ENCODE measurements at regions not wholly inside any gene's neighbourhood (a gene's known extent, or its start where the extent isn't known, plus 50 kb on each side); places are given as distances from the start of the nearest gene placed in this dataset.

DNA sequence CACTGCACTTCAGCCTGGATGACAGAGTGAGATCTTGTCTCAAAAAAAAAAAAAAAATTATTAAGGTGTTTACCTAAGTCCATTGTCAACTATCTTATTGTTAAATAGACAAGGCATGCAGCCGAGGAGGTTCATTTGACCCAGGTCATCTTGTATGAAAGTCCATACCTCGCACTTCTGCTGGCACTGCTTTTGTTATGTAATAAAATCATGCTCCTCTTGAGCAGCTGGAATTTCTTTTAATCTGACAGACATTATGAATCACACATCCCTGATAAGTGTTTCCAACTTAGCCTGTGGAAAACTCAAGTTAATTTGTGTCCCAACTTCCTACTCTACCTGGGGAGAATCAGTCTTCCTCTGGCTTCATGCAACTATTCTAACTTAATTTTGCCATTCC, 315.6 kb upstream of the KLF4 start:
- no peaks in the 10 kb centered on the region for H3K27me3 ChIP-seq
- peaks cover 0 to 8% (median 2%) of the 10 kb centered on the region in 4 donors for H3K4me1 ChIP-seq
- 45% methylated on average over 2 of the region's 2 CpGs for WGBS
- no peaks in the 10 kb centered on the region for H3K36me3 ChIP-seq
- intact Hi-C loops (cut with DNase I): no loop called here
- H3K27ac ChIP-seq (replicated peaks in 1 of 4): no peak overlapping the region
- no peak overlapping the region for H3K4me3 ChIP-seq
- TF ChIP-seq POLR2A (IDR thresholded peaks at IDR 0.05; ENCODE audit: low read depth) (no peak), POLR2AphosphoS5 (IDR thresholded peaks at IDR 0.05) (no peak), EP300 (IDR thresholded peaks at IDR 0.05) (no peak)
- TF ChIP-seq, protein P1, sequence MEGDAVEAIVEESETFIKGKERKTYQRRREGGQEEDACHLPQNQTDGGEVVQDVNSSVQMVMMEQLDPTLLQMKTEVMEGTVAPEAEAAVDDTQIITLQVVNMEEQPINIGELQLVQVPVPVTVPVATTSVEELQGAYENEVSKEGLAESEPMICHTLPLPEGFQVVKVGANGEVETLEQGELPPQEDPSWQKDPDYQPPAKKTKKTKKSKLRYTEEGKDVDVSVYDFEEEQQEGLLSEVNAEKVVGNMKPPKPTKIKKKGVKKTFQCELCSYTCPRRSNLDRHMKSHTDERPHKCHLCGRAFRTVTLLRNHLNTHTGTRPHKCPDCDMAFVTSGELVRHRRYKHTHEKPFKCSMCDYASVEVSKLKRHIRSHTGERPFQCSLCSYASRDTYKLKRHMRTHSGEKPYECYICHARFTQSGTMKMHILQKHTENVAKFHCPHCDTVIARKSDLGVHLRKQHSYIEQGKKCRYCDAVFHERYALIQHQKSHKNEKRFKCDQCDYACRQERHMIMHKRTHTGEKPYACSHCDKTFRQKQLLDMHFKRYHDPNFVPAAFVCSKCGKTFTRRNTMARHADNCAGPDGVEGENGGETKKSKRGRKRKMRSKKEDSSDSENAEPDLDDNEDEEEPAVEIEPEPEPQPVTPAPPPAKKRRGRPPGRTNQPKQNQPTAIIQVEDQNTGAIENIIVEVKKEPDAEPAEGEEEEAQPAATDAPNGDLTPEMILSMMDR (IDR thresholded peaks at IDR 0.05): no peak
- no peaks in the 10 kb centered on the region for H3K9me3 ChIP-seq
- DNase-seq (ENCODE audit: extremely low spot score): no peak

- no peak for DNase-seq (ENCODE audit: extremely low spot score)
- Histone ChIP-seq H3K27ac (replicated peaks in 1 of 4) (no peak overlapping the region), H3K4me1 (no peaks in the 10 kb centered on the region), H3K9me3 (no peaks in the 10 kb centered on the region), H3K36me3 (no peaks in the 10 kb centered on the region), H3K4me3 (no peak overlapping the region), H3K27me3 (no peaks in the 10 kb centered on the region)
- intact Hi-C loops (cut with DNase I): no loop called here
- no peak for TF ChIP-seq POLR2AphosphoS5 (IDR thresholded peaks at IDR 0.05)
- no peak for TF ChIP-seq POLR2A (IDR thresholded peaks at IDR 0.05; ENCODE audit: low read depth)
- TF ChIP-seq, protein P1 (IDR thresholded peaks at IDR 0.05): no peak
- TF ChIP-seq EP300 (IDR thresholded peaks at IDR 0.05): no peak
- 73% methylated on average over 2 of the region's 2 CpGs for WGBS
Measured at GRCh38 chr9:107794259-107794658, 304.7 kb upstream of the KLF4 start.

GRCh38 chr9:107793541-107793940, 304.0 kb upstream of the KLF4 start:
- Histone ChIP-seq H3K36me3 (no peaks in the 10 kb centered on the region), H3K4me3 (no peak overlapping the region), H3K27me3 (no peaks in the 10 kb centered on the region), H3K9me3 (no peaks in the 10 kb centered on the region), H3K27ac (replicated peaks in 1 of 4) (no peak overlapping the region), H3K4me1 (no peaks in the 10 kb centered on the region)
- intact Hi-C loops (cut with DNase I): no loop called here
- TF ChIP-seq POLR2AphosphoS5 (IDR thresholded peaks at IDR 0.05) (no peak), EP300 (IDR thresholded peaks at IDR 0.05) (no peak), POLR2A (IDR thresholded peaks at IDR 0.05; ENCODE audit: low read depth) (no peak)
- TF ChIP-seq, protein P1 (IDR thresholded peaks at IDR 0.05): no peak
- WGBS: 93% methylated on average over 1 of the region's 1 CpG
- no peak for DNase-seq (ENCODE audit: extremely low spot score)

DNA sequence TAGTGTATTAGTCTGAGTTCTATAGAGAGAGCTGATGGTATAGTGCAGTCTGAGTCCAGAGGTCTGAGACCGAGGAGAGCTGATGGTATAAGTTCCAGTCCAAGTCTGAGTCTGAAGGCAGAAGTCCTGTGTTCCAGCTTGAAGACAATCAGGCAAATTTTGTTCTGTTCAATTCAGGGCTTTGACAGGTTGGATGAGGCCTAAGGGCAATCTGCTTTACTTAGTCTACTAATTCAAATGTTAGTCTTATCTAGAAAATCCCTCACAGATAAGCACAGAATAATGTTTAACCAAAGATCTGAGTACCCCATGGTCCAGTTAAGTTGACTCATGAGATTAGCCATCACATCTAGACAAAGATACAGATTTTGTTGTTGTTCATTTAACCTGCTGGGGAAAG, 303.0 kb upstream of the KLF4 start:
- no peak overlapping the region for H3K4me3 ChIP-seq
- H3K4me1 ChIP-seq: no peaks in the 10 kb centered on the region
- H3K27me3 ChIP-seq: no peaks in the 10 kb centered on the region
- no peak for TF ChIP-seq POLR2AphosphoS5 (IDR thresholded peaks at IDR 0.05)
- no peak for TF ChIP-seq POLR2A (IDR thresholded peaks at IDR 0.05; ENCODE audit: low read depth)
- TF ChIP-seq, protein P1 (IDR thresholded peaks at IDR 0.05): no peak
- no peak for TF ChIP-seq EP300 (IDR thresholded peaks at IDR 0.05)
- intact Hi-C loops (cut with DNase I): no loop called here
- no peak overlapping the region for H3K27ac ChIP-seq (replicated peaks in 1 of 4)
- H3K9me3 ChIP-seq: no peaks in the 10 kb centered on the region
- WGBS: 91% methylated on average over 1 of the region's 1 CpG
- DNase-seq (ENCODE audit: extremely low spot score): no peak
- H3K36me3 ChIP-seq: no peaks in the 10 kb centered on the region

DNA sequence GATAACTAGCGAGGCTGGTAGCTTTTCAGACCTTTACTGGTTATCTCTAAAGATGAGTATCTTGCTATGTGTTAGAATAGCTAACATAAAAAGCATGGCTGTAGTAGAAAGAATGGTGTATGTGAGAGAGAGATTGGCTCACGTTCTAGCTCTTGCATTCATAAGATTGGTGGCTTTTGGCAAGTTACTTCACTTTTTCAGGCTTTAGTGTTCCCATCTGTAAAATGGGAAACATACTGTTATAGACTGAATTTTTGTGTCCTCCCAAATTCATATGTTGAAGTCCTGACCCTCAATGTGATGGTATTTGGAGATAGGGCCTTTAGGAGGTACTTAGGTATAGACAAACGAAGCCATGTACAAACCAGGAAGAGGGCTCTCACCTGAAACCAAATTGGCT, 302.4 kb upstream of the KLF4 start:
- Histone ChIP-seq H3K27ac (replicated peaks in 1 of 4) (no peak overlapping the region), H3K4me3 (no peak overlapping the region), H3K27me3 (no peaks in the 10 kb centered on the region), H3K36me3 (no peaks in the 10 kb centered on the region), H3K9me3 (no peaks in the 10 kb centered on the region), H3K4me1 (no peaks in the 10 kb centered on the region)
- intact Hi-C loops (cut with DNase I): no loop called here
- TF ChIP-seq POLR2AphosphoS5 (IDR thresholded peaks at IDR 0.05) (no peak), POLR2A (IDR thresholded peaks at IDR 0.05; ENCODE audit: low read depth) (no peak), EP300 (IDR thresholded peaks at IDR 0.05) (no peak)
- TF ChIP-seq, protein P1 (IDR thresholded peaks at IDR 0.05): no peak
- WGBS: 90% methylated on average over 3 of the region's 3 CpGs
- DNase-seq (ENCODE audit: extremely low spot score): no peak
